K562 (cell line): ENCODE measurements at regions not wholly inside any gene's neighbourhood (a gene's known extent, or its start where the extent isn't known, plus 50 kb on each side); places are given as distances from the start of the nearest gene placed in this dataset.

Experiments used
- ATF1 ChIP-seq, 2 experiments: fragments of 450-650 bp in 1 of 2; IDR thresholded peaks; 2 replicates each; pipeline ENCODE4 v1.6.1; 2016; ENCODE audit warnings: missing compliant biosample characterization in 1 of 2, missing genetic modification characterization in 1 of 2
- BMI1 ChIP-seq: fragments of 150-350 bp; IDR thresholded peaks from 2 replicates; pipeline ENCODE4 v1.6.1; 2014; ENCODE audit warnings: low read length
- CREB1 ChIP-seq, 2 experiments: sonication (generic) in 1 of 2; formaldehyde crosslinking in 1 of 2; IDR thresholded peaks; 2 replicates each; pipeline versions ENCODE4 v1.6.1 to v1.8.0; 2012 to 2022; ENCODE audit warnings: inconsistent platforms in 1 of 2, mild to moderate bottlenecking in 1 of 2, missing genetic modification reagents in 1 of 2, moderate library complexity in 1 of 2
- CTBP1 ChIP-seq: fragments of 450-650 bp; IDR thresholded peaks from 2 replicates; pipeline ENCODE4 v1.6.1; 2016; ENCODE audit warnings: borderline replicate concordance
- ELF1 ChIP-seq: fragments of 200-800 bp; sonication (Bioruptor generic); IDR thresholded peaks from 2 replicates; pipeline ENCODE4 v1.6.1; 2016; ENCODE audit warnings: missing genetic modification characterization, missing compliant biosample characterization
- ETV1 ChIP-seq: fragments of 450-650 bp; conservative IDR thresholded peaks from 2 replicates; pipeline ENCODE4 v1.6.1; 2016; ENCODE audit warnings: missing genetic modification characterization, control low read depth, low read depth, missing compliant biosample characterization
- MAZ ChIP-seq, 2 experiments: fragments of 450-650 bp in 1 of 2; sonication (generic) in 1 of 2; formaldehyde crosslinking; IDR thresholded peaks in 1 of 2; conservative IDR thresholded peaks in 1 of 2; 2 replicates each; pipeline versions ENCODE4 v1.4.0 to v1.5.0; 2020; ENCODE audit warnings: mild to moderate bottlenecking in 1 of 2, missing genetic modification reagents in 1 of 2
- NELFE ChIP-seq: IDR thresholded peaks from 2 replicates; pipeline ENCODE4 v1.6.1; 2011; ENCODE audit warnings: mild to moderate bottlenecking; ENCODE audit not compliant: insufficient read depth, insufficient read length
- SOX6 ChIP-seq: fragments of 450-650 bp; IDR thresholded peaks from 2 replicates; pipeline ENCODE4 v1.6.1; 2014; ENCODE audit warnings: mild to moderate bottlenecking
- SRF ChIP-seq, 2 experiments: fragments of 250-450, 450-650 bp in 1 of 2; sonication (Bioruptor Pico) in 1 of 2; sonication (generic) in 1 of 2; formaldehyde crosslinking; IDR thresholded peaks; 2 replicates each; pipeline versions ENCODE4 v1.5.0 to v1.5.1; 2020 to 2022; ENCODE audit warnings: mild to moderate bottlenecking in 1 of 2, missing genetic modification reagents in 1 of 2
- TOE1 ChIP-seq, 2 experiments: fragments of 450-650 bp in 1 of 2; sonication (generic) in 1 of 2; formaldehyde crosslinking in 1 of 2; IDR thresholded peaks; 2 replicates each; pipeline versions ENCODE4 v1.7.1 to v1.8.0; 2016 to 2022; ENCODE audit warnings: borderline replicate concordance in 2 of 2, mild to moderate bottlenecking in 2 of 2, antibody characterized with exemption in 1 of 2, inconsistent platforms in 1 of 2, low read depth in 1 of 2, missing genetic modification reagents in 1 of 2, moderate library complexity in 1 of 2
- ZBTB17 ChIP-seq: fragments of 450-650 bp; formaldehyde crosslinking; IDR thresholded peaks from 2 replicates; pipeline ENCODE4 v1.4.0; 2020; ENCODE audit warnings: mild to moderate bottlenecking
- ZNF75A ChIP-seq: fragments of 450-650 bp; formaldehyde crosslinking; IDR thresholded peaks from 2 replicates; pipeline ENCODE4 v1.4.0; 2020; ENCODE audit warnings: mild to moderate bottlenecking
- TF ChIP-seq, protein P1 (sequence below), 2 experiments: fragments of 450-650 bp; IDR thresholded peaks; 2 replicates each; pipeline ENCODE4 v1.6.1; 2016
- TF ChIP-seq, protein P2 (sequence below): fragments of 450-650 bp; IDR thresholded peaks from 2 replicates; pipeline ENCODE4 v1.6.1; 2016
- TF ChIP-seq, protein P3 (sequence below): fragments of 450-650 bp; IDR thresholded peaks from 2 replicates; pipeline ENCODE4 v1.6.1; 2017; ENCODE audit warnings: antibody characterized with exemption, mild to moderate bottlenecking
- TF ChIP-seq, protein P4 (sequence below): fragments of 450-650 bp; IDR thresholded peaks from 2 replicates; pipeline ENCODE4 v1.7.1; 2018; ENCODE audit warnings: mild to moderate bottlenecking, low read depth; ENCODE audit not compliant: partially characterized antibody

DNA sequence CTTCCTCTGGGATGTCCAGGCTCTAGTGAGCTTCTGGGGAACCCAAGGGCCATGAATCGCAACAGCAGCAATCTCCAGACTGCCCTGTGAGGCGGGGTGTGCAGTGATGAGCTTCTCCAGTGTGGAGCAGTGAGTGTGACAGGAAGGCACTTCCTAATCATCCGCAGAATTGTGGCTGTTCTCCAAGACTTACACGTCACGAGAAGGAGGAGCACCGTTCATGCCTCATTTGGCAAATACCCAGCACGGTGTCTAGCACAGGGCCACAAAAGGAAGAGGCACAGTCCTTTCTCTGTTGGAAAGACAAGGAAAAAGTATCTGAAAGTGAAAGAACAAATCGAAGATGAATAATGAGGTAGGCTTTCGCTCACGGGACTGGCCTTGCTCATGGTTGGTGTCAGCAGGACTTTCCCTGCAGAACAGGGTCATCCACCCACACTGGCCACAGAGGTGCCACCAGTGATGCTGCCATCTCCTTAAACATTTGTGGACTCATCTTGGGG lies 125.1 kb upstream of the HAAO start (continued):
- TF ChIP-seq, protein P1, sequence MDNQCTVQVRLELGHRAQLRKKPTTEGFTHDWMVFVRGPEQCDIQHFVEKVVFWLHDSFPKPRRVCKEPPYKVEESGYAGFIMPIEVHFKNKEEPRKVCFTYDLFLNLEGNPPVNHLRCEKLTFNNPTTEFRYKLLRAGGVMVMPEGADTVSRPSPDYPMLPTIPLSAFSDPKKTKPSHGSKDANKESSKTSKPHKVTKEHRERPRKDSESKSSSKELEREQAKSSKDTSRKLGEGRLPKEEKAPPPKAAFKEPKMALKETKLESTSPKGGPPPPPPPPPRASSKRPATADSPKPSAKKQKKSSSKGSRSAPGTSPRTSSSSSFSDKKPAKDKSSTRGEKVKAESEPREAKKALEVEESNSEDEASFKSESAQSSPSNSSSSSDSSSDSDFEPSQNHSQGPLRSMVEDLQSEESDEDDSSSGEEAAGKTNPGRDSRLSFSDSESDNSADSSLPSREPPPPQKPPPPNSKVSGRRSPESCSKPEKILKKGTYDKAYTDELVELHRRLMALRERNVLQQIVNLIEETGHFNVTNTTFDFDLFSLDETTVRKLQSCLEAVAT (IDR thresholded peaks at IDR 0.05): peak in 1 of 2 experiments; percentile 74; a peak in 1 of 4 replicates
- TF ChIP-seq, protein P2, sequence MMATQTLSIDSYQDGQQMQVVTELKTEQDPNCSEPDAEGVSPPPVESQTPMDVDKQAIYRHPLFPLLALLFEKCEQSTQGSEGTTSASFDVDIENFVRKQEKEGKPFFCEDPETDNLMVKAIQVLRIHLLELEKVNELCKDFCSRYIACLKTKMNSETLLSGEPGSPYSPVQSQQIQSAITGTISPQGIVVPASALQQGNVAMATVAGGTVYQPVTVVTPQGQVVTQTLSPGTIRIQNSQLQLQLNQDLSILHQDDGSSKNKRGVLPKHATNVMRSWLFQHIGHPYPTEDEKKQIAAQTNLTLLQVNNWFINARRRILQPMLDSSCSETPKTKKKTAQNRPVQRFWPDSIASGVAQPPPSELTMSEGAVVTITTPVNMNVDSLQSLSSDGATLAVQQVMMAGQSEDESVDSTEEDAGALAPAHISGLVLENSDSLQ: peak; percentile 60
- TF ChIP-seq BMI1 (no peak), ELF1 (peak; percentile 31; the same call in 1 of the 2 replicates), ZBTB17 (CRISPR knock-in tag) (peak; percentile 91), CTBP1 (peak; percentile 62), NELFE (no peak), ATF1 (CRISPR knock-in tag; IDR thresholded peaks at IDR 0.05) (no peak), ATF1 (tag; IDR thresholded peaks at IDR 0.05) (peak; percentile 79), ZNF75A (CRISPR knock-in tag) (no peak), ETV1 (tag) (peak; percentile 58), CREB1 (IDR thresholded peaks at IDR 0.05) (0 out of 2 replicates have a peak, but pooled peaks have one; percentile 26), CREB1 (CRISPR knock-in tag; IDR thresholded peaks at IDR 0.05) (peak; percentile 54; the same call in 1 of the 2 replicates), SRF (CRISPR knock-in tag; IDR thresholded peaks at IDR 0.05) (peak in 1 of 2 experiments; percentile 75; a peak in 2 of 4 replicates), SOX6 (0 out of 2 replicates have a peak, but pooled peaks have one; percentile 9), MAZ (CRISPR knock-in tag; conservative IDR thresholded peaks at IDR 0.05 in 1 of 2, IDR thresholded peaks at IDR 0.05 in 1 of 2) (peak in 1 of 2 experiments; percentile 22; a peak in 1 of 4 replicates), TOE1 (IDR thresholded peaks at IDR 0.05; ENCODE audit: borderline replicate concordance) (0 out of 2 replicates have a peak, but pooled peaks have one; percentile 18), TOE1 (CRISPR knock-in tag; IDR thresholded peaks at IDR 0.05; ENCODE audit: borderline replicate concordance, low read depth) (no peak)
- TF ChIP-seq, protein P3, sequence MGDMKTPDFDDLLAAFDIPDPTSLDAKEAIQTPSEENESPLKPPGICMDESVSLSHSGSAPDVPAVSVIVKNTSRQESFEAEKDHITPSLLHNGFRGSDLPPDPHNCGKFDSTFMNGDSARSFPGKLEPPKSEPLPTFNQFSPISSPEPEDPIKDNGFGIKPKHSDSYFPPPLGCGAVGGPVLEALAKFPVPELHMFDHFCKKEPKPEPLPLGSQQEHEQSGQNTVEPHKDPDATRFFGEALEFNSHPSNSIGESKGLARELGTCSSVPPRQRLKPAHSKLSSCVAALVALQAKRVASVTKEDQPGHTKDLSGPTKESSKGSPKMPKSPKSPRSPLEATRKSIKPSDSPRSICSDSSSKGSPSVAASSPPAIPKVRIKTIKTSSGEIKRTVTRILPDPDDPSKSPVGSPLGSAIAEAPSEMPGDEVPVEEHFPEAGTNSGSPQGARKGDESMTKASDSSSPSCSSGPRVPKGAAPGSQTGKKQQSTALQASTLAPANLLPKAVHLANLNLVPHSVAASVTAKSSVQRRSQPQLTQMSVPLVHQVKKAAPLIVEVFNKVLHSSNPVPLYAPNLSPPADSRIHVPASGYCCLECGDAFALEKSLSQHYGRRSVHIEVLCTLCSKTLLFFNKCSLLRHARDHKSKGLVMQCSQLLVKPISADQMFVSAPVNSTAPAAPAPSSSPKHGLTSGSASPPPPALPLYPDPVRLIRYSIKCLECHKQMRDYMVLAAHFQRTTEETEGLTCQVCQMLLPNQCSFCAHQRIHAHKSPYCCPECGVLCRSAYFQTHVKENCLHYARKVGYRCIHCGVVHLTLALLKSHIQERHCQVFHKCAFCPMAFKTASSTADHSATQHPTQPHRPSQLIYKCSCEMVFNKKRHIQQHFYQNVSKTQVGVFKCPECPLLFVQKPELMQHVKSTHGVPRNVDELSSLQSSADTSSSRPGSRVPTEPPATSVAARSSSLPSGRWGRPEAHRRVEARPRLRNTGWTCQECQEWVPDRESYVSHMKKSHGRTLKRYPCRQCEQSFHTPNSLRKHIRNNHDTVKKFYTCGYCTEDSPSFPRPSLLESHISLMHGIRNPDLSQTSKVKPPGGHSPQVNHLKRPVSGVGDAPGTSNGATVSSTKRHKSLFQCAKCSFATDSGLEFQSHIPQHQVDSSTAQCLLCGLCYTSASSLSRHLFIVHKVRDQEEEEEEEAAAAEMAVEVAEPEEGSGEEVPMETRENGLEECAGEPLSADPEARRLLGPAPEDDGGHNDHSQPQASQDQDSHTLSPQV: 0 out of 2 replicates have a peak, but pooled peaks have one; percentile 33
- TF ChIP-seq, protein P4, sequence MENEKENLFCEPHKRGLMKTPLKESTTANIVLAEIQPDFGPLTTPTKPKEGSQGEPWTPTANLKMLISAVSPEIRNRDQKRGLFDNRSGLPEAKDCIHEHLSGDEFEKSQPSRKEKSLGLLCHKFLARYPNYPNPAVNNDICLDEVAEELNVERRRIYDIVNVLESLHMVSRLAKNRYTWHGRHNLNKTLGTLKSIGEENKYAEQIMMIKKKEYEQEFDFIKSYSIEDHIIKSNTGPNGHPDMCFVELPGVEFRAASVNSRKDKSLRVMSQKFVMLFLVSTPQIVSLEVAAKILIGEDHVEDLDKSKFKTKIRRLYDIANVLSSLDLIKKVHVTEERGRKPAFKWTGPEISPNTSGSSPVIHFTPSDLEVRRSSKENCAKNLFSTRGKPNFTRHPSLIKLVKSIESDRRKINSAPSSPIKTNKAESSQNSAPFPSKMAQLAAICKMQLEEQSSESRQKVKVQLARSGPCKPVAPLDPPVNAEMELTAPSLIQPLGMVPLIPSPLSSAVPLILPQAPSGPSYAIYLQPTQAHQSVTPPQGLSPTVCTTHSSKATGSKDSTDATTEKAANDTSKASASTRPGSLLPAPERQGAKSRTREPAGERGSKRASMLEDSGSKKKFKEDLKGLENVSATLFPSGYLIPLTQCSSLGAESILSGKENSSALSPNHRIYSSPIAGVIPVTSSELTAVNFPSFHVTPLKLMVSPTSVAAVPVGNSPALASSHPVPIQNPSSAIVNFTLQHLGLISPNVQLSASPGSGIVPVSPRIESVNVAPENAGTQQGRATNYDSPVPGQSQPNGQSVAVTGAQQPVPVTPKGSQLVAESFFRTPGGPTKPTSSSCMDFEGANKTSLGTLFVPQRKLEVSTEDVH: no peak
